Kidney tubule cell (primary cell): ENCODE measurements at regions not wholly inside any gene's neighbourhood (a gene's known extent, or its start where the extent isn't known, plus 50 kb on each side); places are given as distances from the start of the nearest gene placed in this dataset.

Source experiments
- DNase-seq: peaks from one replicate; pipeline ENCODE4 v3.0.0-alpha.2; 2018; ENCODE audit warnings: low spot score

DNA sequence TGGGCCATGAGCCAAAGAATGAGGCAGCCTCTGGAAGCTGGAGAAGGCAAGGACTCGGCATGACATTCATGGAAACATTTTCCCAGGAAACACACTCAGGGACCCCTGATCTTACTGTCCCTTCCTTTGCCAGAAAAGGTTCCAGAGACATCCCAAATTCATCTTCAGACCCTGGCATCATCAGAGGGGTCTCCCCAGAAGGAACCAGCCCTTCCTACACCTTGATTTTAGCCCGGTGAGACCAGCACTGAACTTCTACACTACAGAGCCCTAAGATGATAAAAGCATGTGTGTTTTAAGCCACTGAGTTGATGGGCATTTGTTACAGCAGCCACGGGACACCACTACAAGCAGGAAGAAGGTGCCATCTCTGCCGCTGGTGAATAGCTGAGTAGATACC is 262.3 kb downstream of the C16orf95 start:
- no peak for DNase-seq

DNA sequence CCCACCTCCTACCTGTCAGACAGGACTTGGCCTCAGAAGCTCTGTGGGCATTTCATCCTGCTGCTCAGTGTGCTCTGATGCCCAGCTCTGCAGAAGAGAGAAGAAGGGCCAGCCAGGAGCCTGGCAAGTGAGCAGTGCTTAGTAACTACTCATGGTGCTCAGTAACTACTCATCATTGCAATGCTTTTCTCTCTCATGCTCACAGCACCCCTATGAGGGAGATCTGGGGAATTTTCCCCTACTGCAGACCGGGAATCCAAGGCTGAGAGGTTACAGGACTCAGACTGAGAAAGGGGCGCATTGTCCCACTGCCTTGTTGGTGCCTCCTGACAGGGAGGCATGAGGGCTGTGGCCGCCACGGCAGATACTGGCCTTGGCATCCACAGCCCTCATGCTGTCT is 261.1 kb downstream of the C16orf95 start:
- peak; percentile 17 for DNase-seq

DNA sequence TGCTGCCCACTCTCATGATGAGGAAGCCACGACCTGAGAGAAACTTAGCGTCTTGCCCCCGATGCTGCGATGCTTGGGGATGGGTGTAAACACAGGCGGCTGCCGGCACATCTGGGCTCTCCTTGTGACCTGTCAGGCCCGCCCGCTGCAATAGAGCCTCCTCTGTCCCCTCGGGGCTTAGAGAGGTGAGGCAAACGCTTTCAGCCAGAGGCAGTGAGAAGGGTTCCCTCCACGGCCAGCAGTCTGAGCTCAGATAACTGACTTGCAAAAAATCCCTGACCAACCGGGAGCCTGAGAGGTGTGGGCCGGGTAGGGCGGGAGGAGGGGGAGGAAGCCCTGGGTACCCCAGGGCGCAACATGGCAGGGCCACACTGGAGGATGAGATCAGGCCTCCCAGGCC is 260.6 kb downstream of the C16orf95 start:
- DNase-seq, result no peak

DNA sequence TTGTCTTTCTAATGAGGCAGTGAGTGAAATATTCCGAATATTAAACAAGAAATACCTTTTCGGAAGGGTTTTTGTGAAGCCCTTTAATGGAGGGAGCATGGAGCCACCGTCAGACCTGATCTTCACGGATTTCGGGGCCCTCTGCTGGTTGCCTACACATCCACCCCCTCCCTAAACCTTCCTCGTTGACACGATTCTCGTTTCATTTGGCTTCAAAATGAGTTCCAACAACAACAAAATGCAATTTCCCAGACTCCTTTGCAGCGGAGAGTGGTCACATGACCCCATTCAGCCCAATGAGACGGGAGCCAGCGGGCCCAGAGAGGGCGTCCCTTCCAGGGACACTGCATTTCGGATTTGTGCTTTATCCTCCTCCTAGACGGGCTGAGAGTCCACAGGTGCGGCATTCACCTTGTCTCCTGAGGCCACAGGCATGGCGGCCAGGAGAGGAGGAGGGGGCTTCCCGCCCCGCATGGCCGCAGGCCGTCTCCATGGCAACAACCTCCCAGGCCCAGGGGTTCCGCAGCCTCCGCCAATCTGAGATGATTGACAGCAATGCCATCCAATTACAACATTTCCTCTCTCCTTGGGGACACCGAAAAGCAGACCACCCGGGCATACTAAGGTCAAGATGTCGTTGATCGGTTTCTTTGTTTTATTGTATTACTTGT is 259.8 kb downstream of the C16orf95 start:
- no peak for DNase-seq

DNA sequence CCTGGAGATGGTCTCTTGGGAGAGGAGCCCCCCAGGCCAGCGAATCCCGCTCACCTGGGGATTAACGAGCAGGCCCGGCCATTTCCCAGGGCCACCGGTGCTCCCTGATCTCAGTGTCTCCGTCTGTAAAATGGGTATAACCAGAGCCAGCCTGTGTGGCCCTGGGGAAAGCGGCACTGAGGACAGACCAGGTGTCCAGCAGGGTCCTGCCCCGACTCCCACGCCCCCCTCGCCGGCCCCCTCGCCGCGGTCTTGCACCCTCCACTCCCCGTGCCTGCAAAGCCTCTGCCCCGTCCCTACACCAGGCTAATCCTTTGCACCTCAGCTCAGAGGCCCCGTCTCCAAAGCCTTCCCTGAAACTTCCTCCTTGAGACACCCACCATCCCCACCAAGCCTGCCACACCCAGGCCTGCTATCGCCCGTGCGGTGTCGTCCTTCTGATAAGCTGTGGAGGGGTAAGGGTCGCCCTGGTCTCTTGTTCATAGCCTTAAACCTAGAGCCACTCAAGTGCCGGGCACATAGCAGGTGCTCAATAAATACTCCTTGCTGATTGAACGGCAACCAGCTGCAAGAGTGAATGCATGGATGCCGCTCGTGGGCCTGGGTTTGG is 259.1 kb downstream of the C16orf95 start:
- DNase-seq, result no peak

DNA sequence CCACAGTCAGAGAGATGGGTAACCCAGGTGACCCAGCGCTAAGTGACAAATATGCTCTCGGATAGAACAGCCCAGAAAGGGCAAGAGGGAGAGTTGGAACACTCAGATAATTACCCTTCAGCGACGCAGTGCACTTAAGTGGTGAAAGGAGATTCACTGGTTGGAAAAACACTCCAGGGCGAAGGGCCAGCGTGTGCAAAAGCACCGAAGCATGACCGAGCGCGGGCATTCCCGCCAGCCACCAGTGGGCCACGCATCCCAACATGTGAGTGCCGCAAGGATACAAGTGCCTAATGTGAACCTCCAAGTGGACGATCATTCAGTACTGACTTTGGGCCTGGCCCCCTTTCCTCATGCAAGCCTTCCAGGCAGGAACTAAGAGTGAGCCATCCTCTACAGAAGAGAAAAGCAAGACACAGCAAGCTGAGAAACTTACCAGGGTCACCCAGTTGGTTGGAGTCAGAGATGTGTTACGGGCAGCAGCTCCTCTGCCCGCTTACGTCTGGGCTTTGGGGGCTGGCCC is 258.4 kb downstream of the C16orf95 start:
- DNase-seq, result no peak

DNA sequence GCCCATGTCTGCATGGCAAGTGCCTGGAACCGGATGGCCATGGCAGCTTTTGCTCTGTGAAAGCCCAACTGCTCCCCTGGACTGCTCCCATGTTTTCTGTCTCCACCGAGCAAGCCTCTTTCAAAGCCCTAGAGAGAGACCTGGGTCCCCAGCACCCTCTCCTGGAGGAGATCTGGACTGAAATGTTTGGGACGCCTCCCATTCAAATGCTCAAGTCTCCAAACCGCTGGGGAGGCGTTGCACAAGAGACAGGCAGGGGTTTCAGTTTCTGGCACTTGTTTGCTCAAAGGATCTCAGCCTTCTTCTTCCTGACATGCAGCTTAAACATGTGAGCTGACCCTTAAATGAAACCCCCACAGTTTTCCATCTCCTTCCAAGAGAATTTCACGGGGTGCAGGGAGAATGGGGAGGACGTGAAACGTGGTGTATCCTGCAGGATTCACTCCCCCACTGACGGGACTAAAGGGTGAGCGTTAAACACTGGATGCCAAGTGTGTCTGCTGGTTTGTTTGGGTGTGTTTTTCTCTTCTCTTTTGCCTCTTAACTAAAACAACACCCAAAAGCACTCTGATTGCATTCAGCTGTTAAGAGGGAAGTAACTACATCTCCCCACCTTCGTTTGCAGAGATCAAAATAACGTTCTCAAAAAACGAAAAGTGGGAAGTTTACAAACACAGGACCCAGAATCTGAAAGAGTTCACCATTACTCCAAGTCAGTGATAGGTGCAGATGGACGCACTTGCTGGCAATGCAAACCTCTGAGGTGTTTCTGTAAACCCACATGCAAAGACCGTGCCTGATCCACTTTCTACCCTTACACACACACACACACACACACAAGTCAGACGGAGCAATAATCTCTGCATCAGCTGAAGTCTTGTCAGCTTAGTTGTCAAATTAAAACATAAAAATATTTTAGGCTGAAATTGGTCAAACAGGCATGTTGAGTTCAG is 256.9 kb downstream of the C16orf95 start:
- no peak for DNase-seq

DNA sequence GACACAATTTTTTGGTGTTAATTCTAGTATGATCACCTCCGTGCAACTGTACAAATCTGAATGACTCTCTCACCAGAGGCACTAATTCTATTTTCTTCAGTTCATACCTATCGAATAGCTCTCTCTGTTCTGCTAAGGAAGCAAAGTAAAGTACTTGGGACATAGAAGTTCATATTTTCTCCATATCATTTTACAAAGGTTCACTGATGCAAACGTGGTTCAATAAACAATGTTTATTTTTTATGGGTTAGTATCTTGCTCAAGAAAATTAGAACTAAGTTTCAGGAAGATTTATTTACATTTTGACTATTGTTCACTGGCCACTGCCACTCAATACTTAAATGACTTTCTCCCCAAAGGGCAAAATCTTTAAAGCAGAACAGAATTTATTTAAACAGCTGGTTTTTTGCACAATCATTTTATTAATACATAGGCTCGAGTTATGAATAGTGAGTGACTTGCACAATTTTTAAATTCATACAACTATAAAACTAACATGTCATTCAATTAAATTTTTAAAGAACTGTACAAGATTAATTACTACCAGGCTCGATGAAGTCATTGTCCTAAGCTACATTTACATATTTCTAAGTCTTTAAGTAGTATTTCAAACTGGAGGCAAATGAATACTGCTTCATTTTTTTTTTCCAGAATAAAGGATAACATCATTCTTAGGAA is 255.8 kb downstream of the C16orf95 start:
- no peak for DNase-seq

DNA sequence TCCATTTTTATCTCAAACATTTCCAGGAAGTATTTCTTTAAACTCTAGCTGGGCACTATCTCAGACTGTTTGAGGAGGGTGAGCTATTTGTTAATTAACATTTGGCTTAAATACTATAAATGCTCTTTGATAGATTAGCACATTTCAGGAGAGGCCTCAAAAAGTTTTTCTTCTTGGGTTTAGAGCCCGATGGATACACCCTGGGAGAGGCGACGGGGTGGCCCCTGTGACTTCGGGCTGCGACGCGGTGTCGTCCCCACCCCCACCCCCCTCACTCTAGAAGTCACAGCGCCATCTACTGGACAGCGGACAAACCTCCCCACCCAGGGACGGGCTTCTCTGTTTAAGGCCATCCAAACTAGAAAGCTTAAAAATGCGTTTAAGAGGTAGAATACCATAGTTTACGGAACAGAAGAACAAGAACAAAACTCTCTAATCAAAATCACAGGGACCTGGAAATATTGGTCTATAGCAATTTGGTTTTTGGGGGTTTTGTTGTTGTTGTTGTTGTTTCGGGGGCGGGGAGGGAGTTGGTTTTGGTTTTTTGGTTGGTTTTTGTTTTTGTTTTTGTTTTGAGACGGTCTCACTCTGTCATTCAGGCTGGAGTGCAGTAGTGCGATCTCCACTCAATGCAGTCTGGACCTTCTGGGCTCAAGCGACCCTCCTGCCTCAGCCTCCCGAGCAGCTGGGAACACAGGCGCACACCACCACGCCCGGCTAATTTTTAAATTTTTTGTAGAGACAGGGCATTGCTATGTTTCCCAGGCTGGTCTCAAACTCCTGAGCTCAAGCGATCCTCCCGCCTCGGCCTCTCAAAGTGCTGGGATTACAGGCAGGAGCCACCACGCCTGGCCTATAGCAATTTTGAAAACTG is 254.4 kb downstream of the C16orf95 start:
- DNase-seq, result peak; percentile 55

DNA sequence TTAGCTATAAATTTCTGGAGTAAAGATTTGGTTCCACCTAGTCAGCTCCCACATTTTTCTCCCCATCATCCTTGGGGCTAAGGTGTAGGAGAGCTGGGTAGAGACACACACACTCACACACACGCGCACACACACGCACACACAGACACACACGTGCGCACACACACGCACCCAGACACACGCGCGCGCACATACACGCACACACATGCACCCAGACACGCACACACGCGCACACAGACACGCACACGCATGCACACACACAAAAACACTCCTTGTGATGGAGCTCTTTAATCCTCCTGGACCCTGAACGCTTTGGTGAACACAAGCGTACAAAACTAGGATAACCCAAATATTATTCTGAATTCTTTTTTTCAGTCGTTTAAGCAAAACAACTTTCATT is 253.6 kb downstream of the C16orf95 start:
- DNase-seq, result no peak

DNA sequence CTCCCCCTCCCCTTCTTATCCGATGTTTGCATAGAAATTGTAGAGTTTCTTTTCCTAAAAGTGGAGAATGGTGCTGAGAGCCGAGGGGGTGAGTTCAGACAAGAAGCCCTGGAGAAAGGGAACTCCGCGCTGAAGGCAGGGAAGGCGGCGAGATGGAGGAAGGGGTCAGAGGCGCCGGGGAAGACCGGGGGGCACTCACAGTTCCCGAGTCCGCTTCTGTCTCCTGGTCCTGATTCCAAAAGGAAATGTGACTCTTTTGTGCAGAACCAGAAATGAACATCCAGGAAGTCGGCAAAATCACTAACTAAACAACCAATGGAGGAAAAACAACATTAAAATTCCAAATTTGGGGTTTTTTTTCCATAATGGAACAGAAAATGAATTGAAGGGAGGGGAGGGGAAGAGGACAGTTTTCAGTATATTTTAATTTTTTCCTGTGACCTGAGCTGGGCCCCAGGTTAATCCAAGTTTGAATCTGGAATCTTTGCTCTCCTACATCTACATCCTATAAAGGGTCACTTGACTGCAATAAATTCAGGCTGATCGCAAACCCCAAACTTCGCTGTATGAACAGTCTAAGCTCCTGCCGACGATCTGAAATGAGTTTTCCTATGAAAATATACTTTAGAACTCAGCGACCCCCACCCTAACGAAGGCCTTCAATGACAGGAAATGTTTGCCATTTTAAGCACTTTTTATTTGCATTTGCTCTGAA is 252.3 kb downstream of the C16orf95 start:
- DNase-seq, result no peak

DNA sequence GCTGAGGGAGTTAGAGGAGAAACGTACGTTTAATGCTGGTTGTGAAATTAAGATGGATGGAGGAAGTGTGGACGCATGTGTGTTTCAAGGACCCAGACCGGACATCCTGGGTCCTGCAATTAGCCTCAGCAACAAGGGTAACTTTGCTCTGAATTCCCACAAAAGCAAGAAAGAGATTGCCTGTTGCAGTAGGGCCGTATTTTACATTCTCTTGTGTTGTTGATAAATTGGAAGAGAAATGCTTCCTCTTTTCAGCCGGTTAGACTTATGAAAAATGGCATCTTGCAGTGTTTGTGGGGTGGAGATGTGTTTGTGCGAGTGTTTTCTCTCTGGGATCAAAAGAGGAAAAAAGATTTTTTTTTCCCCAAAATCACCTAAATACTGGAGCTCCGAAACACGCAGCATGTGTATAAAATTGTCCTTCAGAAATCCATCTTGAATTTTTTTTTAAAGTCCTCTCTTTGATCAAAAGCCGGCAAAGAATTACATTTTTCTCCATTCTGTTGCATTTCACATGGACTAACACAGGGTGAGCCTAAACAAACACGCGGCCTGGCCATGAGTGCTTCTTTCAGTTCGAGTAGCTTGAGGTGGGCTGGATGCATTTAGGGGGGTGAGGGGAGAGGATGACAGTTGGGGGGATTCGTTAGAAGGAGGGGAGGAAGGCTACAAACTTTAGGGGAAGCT is 251.6 kb downstream of the C16orf95 start:
- no peak for DNase-seq

DNA sequence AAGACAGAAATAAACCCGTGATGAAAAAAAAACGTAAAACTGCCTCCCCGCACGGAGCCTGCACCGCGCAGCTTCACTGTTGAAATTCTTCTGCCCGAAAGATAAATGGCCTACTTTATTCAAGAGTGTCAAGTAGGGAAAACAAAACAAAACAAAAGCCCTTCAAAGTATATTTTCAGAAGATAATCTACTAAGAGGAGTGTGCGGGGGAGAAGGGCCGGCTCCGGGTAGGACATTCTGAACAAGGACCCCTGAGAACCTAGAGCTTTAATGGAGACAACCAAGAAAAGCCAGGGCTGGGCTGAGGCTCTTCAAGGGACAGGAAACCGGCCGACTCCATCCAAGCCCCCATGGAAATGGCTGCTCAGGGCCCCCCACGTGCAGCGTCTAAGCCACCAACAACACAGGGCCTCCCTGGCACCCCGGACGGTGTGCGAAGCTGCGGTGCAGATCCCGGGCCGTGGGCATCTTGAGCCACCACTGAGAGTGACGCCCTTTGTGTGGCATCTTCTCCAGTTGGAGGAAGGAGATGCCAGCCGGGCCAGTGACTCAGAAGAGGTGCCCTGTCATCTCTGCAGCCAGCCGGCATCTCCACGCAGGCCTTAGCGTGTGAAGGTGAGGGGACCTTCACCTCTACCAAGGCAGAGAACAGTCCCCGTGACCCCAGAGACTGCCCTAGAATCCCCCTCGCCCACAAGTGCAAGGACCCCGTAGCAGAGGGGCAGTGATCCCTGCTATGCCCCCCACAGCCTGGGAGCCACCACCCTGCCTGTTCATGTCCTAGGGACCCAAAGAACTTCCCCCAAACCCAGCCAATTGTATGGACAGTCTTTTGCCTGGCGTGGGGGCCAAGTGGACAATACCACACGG is 250.8 kb downstream of the C16orf95 start:
- DNase-seq, result no peak

DNA sequence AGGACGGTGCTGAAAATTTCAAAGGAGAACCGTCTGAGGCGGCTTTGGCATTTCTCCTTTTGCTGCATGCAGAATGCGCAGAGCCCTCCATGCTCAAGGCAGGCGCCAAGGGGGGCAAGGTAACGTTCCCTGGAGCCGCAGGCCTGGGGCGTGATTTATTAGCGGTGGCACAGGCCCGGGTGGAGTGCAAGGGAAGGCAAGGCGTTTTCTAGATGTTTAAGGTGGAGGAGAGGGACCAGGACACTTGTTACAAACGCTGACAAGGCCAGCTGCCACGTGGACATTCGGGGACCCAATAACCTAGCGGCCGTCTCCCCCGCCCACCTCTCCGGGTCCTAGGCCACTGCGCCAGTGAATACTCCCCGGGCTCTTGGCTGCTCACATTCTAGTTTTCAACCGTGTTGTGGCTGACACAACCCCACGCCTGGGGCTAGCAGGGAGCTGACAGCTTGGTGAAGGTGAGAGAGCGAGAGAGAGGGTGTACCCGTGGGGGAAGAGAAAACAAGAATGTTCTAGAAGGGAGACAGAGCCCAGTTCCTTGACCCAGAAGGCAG is 250.1 kb downstream of the C16orf95 start:
- no peak for DNase-seq

DNA sequence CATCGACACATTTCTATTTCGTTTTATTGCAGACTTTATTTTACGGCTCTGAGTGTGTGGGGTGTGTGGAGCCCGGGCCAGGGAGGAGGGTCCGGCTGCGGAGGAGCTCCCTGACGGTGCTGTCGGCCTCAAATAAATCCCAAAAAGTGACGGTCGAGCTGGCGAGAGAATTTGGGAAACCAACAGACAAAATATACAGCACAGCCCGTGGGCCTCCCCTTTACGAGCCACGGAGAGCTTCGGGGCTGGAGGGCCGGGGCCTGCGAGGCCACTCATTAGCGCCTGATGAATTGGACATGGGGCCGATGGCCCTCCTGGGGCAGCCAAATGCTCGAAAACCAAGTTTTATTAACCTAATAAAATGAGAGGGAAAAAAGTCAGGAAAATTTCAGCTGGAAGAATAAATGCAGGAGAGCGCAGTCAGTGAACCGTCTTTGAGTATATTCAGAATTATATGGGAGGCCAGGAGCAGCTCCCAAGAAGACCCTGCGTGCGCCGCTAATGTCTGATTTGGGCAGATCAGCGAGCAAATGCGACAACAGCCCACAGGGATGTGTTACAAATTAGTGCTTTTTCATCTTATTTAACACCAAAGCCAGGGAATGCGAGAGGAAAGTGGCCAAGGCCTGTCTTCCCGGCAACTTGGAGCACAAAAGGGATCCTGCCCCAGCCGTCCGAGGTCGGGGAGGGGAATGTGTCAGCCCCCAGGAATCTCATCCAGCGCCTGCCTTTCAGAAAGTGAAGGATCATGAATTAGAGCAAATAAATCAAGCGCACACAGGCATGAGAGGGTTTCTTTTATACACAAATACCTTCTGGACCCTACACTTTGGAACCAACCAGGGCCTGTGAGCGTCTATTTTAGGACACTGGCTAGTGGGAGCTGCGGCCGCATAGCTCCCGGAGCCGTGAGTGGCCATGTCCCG is 249.1 kb downstream of the C16orf95 start:
- DNase-seq, result no peak

DNA sequence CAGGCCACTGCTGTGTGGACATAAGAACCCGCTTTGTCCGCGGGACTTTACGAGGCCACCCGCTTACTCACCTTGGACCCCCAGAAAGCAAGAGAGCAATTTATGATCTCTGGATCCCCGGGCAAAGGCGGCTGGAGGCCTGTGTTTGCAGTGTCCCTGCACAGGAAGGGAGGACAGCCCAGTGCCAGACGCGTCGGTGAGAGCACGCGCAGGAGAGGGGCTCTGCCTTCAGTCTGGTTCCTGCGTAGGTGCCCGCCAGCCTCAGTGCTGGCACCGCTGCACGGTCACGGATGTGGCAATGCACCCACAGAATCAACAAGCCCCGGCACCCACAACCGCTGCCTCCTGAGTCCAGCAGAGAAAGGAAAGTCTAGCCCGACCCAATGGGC is 248.4 kb downstream of the C16orf95 start:
- DNase-seq, result no peak

DNA sequence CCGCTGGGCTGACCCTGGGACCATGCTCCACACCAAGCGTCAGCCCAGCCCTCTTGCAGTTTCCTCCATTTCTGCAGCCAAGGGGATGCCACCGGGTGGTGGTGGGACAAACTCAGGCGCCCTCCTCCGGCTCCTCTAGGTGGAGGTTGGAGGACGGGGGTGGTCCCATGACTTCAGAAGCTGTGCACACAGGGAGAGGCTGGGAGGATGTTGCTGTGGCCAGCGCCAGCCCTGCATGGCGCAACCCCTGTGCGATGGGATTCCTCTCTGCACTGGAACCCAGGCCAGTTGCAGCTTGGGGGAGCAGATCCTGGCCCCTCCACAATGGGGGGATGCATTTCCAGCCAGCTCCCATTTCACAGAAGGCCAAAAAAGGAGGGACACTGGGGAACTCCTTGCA is 246.5 kb downstream of the C16orf95 start:
- DNase-seq, result no peak

DNA sequence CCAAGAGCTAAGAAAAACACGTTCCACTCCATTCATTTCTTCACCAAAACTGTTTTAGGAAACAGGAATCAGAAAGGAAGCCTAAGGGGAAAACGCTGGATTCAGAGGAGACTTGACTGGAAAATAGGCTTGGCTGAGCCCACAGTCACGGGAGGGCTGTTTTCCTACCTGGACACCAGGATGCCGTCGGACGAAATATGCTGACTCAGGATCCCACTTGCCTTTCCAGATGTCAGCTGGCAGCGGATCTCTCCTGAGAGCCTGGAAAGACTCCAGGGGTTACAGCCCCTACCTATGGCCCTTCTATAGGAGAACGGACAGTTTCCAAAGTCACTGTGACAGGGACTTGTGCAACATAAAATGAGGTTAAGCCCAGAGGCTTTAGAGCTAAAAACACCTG is 245.1 kb downstream of the C16orf95 start:
- DNase-seq, result no peak
